ENCODE measurements at regions not wholly inside any gene's neighbourhood (a gene's known extent, or its start where the extent isn't known, plus 50 kb on each side); places are given as distances from the start of the nearest gene placed in this dataset.

DNA sequence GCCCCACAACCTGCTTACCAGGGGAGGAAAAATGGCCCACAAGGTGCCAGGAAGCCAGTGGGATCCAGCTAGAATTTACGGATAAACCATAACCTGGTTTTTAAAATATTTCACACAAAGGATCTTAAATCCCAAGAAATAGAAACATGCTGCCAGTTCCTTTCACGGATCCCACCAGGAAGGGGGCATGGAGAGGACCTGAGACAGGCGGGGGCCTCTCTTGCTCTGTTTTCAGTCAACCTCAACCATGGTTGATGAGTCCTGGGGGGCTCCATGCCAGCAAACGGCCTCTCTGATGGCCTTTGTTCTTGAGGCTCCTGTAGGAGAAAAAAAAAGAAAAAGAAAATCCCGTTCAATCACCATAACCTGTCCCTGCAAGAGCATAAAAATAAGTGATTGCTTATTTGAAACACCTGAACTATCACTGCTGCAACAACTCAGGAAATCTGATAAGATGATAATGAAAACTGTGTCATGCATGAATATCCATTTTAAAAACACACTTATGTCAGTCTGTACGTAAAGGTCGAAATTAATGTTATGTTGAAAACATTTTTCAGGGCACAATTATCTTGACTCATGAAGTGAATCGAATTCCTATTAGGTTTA is 125.8 kb upstream of the CST7 start:
- DNase-seq (ENCODE audit: extremely low read depth in 1 of 11, low read depth in 9 of 11, low spot score in 4 of 11): no peak

DNA sequence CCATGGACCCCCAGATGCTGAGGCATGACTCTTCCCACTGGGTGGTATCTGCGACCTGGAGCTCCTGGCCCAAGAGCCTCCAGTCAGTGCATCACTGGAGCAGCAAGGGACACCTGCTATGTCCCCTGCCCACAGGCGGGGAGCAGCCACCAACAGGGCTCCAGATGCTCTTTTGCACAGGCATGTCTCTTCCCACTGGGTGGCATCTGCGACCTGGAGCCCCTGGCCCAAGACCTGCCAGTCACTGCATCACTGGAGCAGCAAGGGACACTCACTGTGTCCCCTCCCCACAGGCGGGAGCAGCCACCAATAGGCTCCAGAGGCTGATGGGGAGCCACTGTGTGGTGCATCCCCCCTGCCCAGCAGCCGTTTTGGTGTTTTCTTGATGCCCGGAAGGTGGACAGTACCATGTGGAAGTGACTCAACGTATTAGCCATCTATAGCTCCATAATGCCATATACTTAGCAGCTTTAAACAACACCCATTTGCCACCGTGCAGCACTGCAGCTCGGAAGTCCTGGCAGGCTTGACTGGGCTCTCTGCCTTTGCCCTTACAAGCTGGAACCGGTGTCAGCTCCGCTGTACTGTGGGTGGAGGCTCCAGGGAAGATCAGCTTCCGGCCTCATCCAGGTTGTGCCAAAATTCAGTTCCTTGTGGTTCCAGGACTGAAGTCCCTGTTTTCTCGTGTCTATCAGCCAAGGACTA is 124.9 kb upstream of the CST7 start:
- DNase-seq (ENCODE audit: extremely low read depth in 1 of 11, low read depth in 9 of 11, low spot score in 4 of 11): no peak

DNA sequence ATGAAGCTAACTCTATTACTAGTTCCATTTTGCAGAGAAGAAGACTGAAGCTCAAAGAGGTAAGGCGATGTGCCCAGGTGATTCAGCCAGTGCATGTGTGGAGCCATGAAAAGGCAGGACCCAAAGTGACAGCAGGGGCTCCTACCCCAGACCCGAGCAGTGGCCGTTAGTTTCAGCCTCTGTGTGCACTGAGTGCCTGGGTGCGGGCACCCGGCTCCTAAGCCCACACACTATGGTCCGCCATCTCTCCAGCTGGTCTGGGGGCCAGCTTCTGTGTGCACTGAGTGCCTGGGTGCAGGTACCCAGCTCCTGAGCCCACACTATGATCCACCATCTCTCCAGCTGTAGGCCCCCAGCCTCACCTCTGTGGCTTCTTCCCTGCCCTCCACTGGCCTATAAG is 123.5 kb upstream of the CST7 start:
- DNase-seq (ENCODE audit: extremely low read depth in 1 of 11, low read depth in 9 of 11, low spot score in 4 of 11): no peak

DNA sequence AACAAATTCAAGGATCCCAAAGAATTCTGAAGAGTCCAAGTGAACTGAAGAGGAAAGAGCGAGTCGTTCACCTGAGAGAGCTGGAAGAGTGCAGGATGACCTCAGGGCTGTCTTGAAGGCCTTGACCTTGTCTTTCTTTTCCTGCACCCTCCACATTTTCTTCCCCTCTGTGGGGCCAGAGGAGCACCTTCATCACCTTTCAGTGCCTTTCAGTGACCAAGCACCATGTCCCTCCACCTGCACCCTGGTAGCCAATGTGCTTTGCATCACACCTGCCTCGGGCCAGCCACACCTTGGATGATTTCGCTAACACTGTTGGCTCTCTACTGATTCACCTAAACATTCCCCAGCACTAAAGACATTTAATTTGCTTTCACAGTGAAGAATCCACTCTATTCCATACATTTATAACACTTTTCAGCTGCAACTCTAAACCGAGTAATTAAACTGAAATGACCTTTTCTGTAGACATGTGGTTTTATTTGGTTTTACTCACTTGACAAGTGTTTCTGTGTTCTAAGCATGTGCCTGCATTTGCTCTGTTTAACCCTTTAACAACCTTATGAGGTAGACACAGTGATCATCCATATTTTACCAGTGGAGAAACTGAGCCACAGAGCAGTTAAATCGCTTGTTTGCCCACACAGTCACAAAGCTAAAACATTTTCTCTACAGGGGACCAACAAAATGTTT is 121.3 kb upstream of the CST7 start:
- DNase-seq (ENCODE audit: extremely low read depth in 1 of 11, low read depth in 9 of 11, low spot score in 4 of 11): no peak

DNA sequence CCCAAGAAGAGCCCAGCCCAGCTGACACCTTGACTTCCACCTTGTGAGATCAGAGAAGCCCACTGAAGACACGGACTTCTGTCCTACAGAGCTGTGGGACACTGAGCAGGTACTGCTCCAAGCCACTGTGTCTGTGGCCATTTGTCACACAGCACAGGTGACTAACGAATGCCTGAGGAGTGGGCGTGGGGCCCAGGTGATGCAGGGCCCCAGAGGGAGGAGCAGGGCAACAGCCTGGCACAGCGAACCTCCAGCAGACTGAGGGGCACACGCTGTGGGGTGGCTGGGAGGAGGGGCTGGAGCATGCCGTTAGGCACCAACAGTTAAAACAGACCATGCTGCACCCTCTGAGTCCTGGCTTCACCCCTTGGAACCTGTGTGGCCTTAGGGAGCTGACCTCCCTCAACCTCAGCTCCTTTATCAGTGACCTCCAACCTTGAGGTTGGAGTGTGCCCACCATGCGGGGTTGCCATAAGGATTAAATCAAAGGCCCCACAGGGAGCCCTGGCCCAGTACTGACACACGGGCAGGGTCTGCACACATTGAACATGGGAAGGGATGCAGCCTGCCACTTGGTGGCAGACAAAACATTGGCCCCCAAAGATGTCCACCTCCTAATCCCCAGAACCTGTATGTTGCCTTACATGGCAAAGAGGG is 119.9 kb upstream of the CST7 start:
- no peak for DNase-seq (ENCODE audit: extremely low read depth in 1 of 11, low read depth in 9 of 11, low spot score in 4 of 11)

DNA sequence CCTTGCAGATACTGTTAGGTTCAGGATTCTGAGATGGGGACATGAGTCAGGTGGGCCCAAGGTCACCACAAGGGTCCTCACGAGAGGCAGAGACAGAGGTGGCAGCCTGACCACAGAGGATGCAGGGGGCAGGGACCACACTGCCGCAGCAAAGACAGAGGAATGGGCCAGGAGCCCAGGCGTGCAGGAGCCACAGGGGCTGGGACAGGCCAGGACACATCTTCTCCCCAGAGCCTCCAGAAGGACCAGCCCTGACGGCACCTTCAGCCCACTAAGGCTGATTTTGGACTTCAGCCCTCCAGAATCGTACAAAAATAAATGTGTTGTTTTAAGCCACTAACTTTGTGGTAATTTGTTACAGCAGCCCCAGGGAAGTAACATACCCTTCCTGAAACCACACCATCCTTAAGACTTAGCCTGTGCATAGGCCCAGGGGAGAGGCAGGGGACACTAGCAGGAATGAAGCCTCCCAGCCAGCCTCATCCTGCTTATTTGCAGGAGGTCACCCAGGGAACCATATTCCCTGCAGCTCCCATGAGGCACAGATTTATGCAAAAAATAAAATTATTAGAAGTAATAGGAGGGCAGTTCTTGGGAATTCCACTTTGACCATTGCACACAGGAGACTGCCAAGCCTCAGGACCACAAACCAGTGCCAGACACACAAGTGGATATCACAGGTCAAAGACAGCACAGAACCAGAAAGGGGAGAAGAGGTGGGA is 119.3 kb upstream of the CST7 start:
- no peak for DNase-seq (ENCODE audit: extremely low read depth in 1 of 11, low read depth in 9 of 11, low spot score in 4 of 11)

DNA sequence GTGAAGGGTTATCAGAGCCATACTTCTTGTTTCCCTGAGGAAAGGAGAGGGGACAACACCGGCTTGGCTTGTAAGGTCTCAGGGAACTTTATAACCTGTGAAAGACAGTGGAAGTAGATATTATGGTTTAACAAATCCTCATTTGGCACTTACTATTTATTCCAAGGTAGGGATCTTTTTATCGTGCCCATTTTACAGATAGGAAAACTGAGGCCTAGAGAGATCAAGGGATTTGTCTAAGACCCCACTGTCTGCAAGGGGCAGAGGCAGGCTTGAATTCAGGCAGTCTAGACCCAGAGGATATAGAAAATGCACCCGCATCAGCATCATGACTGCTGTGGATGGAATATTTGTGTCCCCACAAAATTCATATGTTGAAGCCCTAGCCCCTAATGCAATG is 118.4 kb upstream of the CST7 start:
- DNase-seq (ENCODE audit: extremely low read depth in 1 of 11, low read depth in 9 of 11, low spot score in 4 of 11): no peak

DNA sequence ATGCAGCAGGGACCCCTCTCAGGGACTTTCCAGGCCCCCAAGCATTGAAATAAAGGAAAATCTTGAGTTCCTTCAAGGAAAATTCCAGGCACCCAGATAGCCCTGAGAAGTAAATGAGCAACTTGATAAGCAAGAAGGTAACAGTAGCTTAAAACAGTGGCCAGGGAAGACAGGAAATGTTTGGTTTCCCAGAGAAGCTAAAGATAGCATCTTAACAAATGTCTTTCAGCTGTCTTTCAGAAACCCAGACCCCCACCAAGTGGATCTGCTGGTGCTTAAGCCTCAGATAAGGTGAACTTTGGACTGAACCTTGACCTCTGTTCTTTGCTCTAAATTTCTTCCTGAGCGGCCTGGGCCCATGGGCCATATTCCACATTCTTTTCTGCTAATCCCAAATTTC is 117.8 kb upstream of the CST7 start:
- no peak for DNase-seq (ENCODE audit: extremely low read depth in 1 of 11, low read depth in 9 of 11, low spot score in 4 of 11)

DNA sequence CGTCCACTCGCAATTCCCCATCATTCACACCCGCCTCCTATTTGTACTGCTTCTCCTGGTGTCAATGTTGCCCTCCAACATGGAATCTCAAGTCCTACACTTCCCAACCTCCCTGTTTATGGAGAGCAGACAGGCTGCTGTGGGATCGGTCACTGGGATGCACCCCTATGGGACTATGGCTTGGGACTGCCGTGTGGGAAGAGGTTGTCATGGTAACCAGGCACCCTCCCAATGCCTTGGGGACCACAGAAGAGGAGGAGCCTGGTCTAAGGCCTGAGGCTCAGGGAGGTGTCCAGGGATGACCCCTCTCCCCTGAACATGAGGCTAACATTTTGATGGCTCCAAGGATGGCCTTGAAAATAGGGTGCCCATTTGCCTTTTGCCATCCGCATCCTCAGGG is 116.6 kb upstream of the CST7 start:
- DNase-seq (ENCODE audit: extremely low read depth in 1 of 11, low read depth in 9 of 11, low spot score in 4 of 11): no peak

DNA sequence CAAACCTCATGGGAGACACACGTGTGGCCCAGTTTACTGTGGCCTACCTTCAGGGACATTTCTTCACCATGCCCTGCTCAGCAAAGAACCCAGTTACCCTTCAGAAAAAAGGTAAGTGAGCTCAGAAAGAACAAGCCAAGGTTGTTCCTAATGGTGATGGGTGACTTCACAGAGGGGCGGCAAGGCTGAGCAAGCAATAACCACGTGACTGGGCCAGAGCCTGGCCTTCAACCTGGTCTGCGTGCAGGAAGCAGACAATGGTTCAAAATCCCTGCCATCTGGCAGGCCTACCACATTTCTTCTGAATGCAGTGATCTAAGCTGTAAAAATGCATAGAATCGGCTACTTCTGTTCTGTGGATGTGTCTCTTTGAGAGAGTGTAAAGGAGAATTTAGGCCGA is 115.5 kb upstream of the CST7 start:
- DNase-seq (ENCODE audit: extremely low read depth in 1 of 11, low read depth in 9 of 11, low spot score in 4 of 11): no peak

DNA sequence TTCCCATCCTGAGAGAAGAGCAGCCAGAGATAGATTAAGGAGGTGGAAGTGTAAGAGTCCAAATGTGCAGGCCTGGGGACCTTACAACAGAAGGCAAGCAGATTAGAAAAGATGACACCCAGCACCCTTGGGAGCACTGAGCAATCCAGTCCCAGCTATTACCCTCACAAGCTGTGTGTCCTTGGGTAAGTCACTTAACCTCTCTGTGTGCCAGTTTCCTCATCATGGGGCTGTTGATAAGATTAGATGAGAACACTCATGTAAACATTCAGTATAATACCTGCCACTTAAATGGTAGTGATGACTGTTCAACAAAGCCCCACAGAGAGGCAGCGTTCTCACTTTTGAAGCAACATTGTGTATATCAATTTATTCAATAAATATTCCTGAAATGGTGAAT is 114.8 kb upstream of the CST7 start:
- no peak for DNase-seq (ENCODE audit: extremely low read depth in 1 of 11, low read depth in 9 of 11, low spot score in 4 of 11)

DNA sequence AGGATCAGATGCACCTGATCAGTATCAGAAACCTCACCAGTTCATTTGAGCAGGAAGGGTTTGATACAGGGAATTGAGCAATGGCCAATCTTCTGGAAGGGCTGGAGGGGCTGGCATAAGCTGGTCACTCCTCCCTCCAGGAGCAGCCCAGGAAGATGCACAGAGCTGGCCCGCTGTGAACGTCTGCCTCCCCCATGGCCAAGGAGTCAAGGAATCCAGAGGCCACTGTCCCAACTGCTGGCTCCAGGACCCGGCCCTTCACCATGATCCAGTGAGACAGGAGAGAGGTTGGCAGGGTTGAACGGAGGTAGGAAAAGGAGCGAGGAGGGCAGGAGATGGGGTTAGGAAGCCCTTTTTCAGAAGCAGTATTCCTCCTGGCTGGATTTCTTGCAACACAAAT is 113.9 kb upstream of the CST7 start:
- DNase-seq (ENCODE audit: extremely low read depth in 1 of 11, low read depth in 9 of 11, low spot score in 4 of 11): no peak

DNA sequence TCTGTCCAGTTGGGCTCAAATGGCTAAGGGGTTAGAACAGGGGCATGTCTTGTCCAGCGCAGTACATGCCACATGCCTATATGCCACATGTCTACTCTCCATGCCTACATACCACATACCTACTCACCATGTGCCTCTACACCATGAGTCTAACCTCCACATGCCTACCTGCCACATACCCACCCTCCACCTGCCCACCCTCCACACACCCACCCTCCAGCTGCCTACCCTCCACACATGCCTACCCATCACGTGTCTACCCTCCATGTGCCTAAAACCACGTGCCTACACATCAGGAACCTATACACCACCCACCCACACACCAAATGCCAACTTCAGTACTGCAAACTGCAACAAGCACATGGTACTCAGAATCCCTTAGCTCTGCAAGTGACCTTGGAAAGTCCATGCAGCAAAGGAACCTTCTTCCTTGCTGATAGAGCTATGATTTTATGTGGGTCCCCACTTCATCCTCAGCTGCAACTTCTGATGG is 113.0 kb upstream of the CST7 start:
- no peak for DNase-seq (ENCODE audit: extremely low read depth in 1 of 11, low read depth in 9 of 11, low spot score in 4 of 11)

DNA sequence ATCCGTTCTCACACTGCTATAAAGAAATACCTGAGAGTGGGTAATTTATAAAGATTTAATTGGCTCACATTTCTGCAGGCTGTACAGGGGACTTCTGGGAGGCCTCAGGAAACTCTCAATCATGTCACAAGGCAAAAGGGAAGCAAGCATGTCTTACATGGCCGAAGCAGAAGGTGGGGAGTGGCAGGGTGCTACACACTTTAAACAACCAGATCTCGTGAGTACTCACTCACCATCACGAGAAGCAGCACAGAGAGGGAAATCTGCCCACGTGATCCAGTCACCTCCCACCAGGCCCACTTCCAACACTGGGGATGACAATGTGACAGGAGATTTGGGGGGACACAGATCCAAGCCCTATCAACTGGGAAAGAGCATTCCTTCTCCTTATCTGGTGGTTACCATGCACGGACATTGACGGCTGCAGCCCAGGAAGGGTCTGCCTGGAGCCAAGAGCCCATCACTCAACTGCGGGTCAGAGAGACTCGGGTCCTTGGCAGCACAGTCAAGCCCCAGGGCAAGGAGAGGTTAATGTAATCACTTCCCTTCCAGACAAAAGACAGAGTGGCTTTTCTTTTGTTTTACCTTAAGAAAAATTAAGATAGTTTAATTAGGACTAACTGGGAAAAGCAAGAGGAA is 112.3 kb upstream of the CST7 start:
- DNase-seq (ENCODE audit: extremely low read depth in 1 of 11, low read depth in 9 of 11, low spot score in 4 of 11): no peak

DNA sequence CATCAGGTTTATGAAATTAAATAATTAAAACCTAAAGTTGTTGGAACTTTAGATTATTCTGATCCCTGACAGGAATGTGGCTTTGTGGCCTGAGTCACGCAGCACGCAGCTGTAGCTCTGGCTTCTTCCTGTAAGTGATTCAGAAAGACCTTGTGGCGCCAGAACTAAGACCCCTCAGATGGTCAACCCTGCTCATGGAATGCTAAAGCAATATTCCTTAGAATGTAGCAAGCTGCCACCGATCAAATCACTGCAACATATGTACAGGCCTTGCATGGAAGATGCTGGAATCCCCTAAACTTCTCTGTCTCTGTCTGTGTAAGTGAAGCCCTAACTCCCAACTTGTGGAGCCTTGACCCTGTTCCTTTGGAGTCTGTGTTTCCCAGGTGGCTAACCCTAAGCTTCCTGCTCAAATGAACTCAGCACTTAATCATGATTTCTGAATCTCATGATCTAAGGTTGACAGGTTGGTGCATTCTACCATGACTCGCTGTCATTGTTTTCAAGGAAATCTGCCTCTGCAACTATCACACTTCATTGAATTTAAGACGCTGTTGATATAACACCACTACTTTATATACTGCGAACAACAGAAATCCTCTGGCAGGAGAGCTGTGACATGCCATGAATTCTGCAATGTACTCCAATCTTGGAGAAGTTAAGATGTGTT is 111.2 kb upstream of the CST7 start:
- no peak for DNase-seq (ENCODE audit: extremely low read depth in 1 of 11, low read depth in 9 of 11, low spot score in 4 of 11)

DNA sequence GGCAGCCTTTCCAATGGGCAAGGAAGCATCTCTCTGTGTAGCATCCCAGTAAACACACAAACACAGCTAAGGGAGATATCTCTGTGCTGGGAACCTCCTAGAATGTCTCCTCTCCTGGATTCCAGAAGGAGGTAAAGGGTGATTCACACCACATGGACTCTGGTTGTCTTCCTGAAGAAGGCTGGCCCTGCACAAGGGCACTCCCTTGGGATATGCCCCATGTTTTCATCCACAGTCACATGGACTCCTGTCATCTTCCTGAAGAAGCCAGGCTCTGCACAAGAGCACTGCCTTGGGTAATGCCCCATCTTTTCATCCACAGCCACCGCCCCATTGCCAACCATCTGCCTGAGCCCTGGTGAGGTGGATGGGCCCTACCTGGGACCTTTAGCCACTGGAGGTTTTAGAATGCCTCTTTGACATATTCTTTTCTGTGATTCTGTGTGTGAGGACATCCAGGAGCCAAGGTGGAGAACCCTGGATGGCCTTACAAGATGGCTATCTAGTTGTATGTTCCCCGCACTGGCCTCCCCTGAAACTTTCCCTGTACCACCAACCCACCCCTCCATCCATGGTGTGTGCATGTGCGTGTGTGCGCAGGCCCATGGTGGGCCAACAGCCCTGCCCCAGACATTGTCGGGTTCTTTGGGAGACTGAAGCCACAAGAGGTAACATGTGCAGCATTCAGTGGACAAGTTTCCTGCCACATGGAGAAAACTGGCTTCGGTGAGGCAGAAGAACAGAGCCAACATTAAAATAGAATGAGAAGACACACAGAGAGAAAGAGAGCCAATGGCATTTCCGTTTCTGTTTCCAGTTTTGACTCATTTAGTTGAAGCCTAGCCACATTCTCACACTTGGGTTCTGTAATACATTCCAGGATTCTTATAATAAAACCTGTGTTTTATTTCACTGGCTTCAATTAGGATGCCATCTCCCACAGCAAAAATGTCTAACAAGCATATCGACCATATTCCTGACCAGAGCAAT is 110.2 kb upstream of the CST7 start:
- DNase-seq (ENCODE audit: extremely low read depth in 1 of 11, low read depth in 9 of 11, low spot score in 4 of 11): no peak

DNA sequence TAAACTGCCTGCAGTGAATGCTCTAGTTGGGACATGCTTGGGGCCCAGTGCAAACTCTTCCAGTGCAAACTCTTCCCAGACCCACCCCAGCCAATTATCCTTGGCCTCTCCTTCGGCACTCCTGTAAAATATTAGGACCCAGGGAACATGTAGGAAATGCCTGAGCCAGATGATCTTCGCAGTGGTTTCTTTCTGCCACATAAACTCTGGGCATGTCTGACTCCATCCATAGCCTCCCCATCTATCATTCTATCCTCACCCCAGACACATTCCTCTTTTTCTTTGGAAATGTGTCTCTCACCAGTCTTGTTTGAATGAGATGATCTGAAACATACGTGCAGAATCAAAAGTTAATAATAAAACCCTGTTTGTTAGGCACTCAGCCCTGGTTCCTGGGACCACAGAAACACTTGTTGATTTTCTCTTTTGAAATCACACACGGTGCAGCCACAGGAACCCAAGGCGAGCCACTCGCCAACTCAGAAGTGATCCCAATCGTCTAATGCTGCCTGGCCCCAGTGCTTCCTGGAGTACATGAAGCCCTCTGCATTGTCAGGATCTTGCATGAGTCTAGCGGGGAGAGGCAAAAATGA is 108.9 kb upstream of the CST7 start:
- DNase-seq (ENCODE audit: extremely low read depth in 1 of 11, low read depth in 9 of 11, low spot score in 4 of 11): no peak

Data from renal cortex interstitium (tissue), 11 donors.